ENCODE measurements at regions not wholly inside any gene's neighbourhood (a gene's known extent, or its start where the extent isn't known, plus 50 kb on each side); places are given as distances from the start of the nearest gene placed in this dataset.

GRCh38 chr10:78804411-78805032, 264.2 kb upstream of the ZMIZ1 start:
- H3K36me3 ChIP-seq (ENCODE audit: insufficient read depth in 1 of 2, low read depth in 1 of 2): no peaks in the 10 kb centered on the region
- TF ChIP-seq CTCF (IDR thresholded peaks at IDR 0.05): no peak
- DNase-seq: peak in 1 of 2 donors; percentile 47
- peak in 2 of 4 donors; percentile 9 to 42 for ATAC-seq
- intact Hi-C loops (cut with DNase I): no loop called here
- no peaks in the 10 kb centered on the region for H3K27me3 ChIP-seq (ENCODE audit: insufficient read depth in 3 of 3, low read length in 2 of 3)
- no peak overlapping the region for H3K4me3 ChIP-seq
- H3K9me3 ChIP-seq: no peaks in the 10 kb centered on the region
- H3K27ac ChIP-seq: peak overlapping the region; percentile 30
- 34 to 60% (median 47%) methylated on average over 7 of the region's 7 CpGs for WGBS, 3 donors
- H3K4me1 ChIP-seq: peaks cover 9% of the 10 kb centered on the region

GRCh38 chr10:78805176-78805575, 263.6 kb upstream of the ZMIZ1 start:
- DNase-seq (peak; percentile 63 to 74), ATAC-seq (peak; percentile 48 to 62 (median 52))
- Histone ChIP-seq H3K27me3 (ENCODE audit: insufficient read depth in 3 of 3, low read length in 2 of 3) (no peaks in the 10 kb centered on the region), H3K4me1 (peaks cover 9% of the 10 kb centered on the region), H3K9me3 (no peaks in the 10 kb centered on the region), H3K27ac (peak overlapping the region; percentile 30), H3K36me3 (ENCODE audit: insufficient read depth in 1 of 2, low read depth in 1 of 2) (no peaks in the 10 kb centered on the region), H3K4me3 (no peak overlapping the region)
- no peak for TF ChIP-seq CTCF (IDR thresholded peaks at IDR 0.05)
- intact Hi-C loops (cut with DNase I): no loop called here
- WGBS, 3 donors: 26 to 39% (median 27%) methylated on average over 6 of the region's 6 CpGs

GRCh38 chr10:78806681-78807221, 262.0 kb upstream of the ZMIZ1 start:
- H3K27me3 ChIP-seq (ENCODE audit: insufficient read depth in 3 of 3, low read length in 2 of 3): no peaks in the 10 kb centered on the region
- H3K9me3 ChIP-seq: no peaks in the 10 kb centered on the region
- TF ChIP-seq CTCF (IDR thresholded peaks at IDR 0.05): no peak
- no peak overlapping the region for H3K27ac ChIP-seq
- H3K4me1 ChIP-seq: peaks cover 9% of the 10 kb centered on the region
- no peak overlapping the region for H3K4me3 ChIP-seq
- intact Hi-C loops (cut with DNase I): no loop called here
- no peak for DNase-seq
- 93 to 98% (median 95%) methylated on average over 2 of the region's 2 CpGs for WGBS, 3 donors
- no peak for ATAC-seq
- H3K36me3 ChIP-seq (ENCODE audit: insufficient read depth in 1 of 2, low read depth in 1 of 2): no peaks in the 10 kb centered on the region

GRCh38 chr10:78807504-78808203, 261.1 kb upstream of the ZMIZ1 start:
- Histone ChIP-seq H3K9me3 (no peaks in the 10 kb centered on the region), H3K36me3 (ENCODE audit: insufficient read depth in 1 of 2, low read depth in 1 of 2) (no peaks in the 10 kb centered on the region), H3K4me1 (peaks cover 9% of the 10 kb centered on the region), H3K4me3 (no peak overlapping the region), H3K27ac (no peak overlapping the region), H3K27me3 (ENCODE audit: insufficient read depth in 3 of 3, low read length in 2 of 3) (no peaks in the 10 kb centered on the region)
- DNase-seq: no peak
- TF ChIP-seq CTCF (IDR thresholded peaks at IDR 0.05): no peak
- ATAC-seq: no peak
- intact Hi-C loops (cut with DNase I): no loop called here
- WGBS, 3 donors: 84 to 89% (median 86%) methylated on average over 12 of the region's 12 CpGs
